GM19455 (cell line): ENCODE measurements at regions not wholly inside any gene's neighbourhood (a gene's known extent, or its start where the extent isn't known, plus 50 kb on each side); places are given as distances from the start of the nearest gene placed in this dataset.

Experiments
- ATAC-seq: cut with Tn5 transposase; IDR thresholded peaks from one replicate; pipeline ENCODE4 v1.9.1; 2021; ENCODE audit not compliant: unreplicated experiment

DNA sequence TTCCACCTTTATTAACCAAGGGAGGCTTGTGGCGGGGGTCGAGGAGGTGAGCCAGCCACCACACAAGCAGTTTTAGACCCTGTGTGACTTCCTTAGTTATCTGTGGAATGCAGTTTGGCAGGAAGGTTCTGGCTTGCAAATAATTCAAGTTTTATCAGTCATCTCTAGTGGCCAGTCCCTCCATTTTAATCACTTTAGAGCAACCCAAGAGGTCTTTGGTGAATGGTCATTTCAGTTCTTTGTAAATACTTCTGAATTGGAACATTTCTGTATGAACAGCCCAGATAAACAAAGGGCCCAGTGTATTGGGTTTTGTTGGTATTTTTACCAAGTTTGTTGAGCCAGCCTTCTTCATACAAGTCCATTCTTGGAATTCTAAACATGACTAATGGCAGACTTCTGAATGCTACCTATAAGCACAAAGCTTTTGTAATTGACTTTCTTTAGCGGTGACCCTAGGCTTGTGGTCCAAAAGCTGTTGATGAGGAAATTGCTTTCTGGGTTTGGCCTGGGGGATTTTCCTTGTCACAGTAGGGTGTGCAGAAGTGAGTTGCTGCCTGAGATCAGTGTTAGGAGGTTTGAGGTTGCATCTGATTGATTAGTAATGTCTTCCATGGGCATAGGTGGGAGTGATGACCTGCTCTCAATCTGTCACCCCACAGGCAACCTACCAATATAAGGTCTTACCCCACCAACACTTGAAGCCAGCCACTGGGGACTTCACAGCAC, 193.3 kb upstream of the TOPAZ1 start:
- no peak for ATAC-seq

DNA sequence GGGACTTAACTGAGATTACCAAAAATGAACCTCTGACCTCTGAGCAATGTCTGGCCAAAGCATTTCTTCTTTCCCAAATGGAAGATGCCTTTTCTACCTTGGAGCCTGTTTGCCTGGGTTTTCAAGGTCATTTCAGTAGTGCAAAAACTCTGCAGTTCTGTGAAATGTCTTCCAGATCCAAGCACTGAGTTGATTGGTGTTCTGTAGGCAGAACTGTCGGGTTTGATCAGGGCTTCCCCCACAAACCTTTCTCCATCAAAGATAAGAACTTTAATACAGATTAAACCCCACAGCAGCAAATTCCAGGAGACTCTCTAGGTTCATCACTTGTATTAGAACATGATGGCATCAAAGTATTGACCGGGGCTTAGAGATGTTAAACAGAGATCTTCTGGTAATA, 192.7 kb upstream of the TOPAZ1 start:
- ATAC-seq = no peak

- ATAC-seq = no peak
Measured at GRCh38 chr3:44050101-44050500, 191.6 kb upstream of the TOPAZ1 start.

- no peak for ATAC-seq
Measured at GRCh38 chr3:44050867-44051266, 190.8 kb upstream of the TOPAZ1 start.

DNA sequence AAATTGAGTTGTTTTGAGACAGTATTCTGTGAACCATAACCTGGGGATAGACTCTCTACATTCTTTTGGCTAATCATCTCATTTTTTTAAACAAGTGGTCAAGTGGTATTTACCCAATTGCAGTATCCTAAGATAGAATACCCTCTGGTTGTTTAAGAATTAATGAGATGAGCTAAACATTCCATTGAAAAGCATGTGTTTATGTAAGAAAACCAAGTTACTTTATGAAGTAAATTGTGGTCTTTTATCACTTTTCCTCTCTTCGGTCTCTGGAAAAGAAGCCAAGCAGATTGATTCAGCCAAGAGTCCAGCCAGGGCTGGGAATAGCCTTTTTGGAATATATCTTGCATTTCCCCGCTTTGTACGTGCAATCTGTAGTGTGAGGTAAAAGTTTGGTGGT, 185.7 kb upstream of the TOPAZ1 start:
- ATAC-seq = no peak

GRCh38 chr3:44056446-44057240, 185.0 kb upstream of the TOPAZ1 start:
- ATAC-seq = no peak

DNA sequence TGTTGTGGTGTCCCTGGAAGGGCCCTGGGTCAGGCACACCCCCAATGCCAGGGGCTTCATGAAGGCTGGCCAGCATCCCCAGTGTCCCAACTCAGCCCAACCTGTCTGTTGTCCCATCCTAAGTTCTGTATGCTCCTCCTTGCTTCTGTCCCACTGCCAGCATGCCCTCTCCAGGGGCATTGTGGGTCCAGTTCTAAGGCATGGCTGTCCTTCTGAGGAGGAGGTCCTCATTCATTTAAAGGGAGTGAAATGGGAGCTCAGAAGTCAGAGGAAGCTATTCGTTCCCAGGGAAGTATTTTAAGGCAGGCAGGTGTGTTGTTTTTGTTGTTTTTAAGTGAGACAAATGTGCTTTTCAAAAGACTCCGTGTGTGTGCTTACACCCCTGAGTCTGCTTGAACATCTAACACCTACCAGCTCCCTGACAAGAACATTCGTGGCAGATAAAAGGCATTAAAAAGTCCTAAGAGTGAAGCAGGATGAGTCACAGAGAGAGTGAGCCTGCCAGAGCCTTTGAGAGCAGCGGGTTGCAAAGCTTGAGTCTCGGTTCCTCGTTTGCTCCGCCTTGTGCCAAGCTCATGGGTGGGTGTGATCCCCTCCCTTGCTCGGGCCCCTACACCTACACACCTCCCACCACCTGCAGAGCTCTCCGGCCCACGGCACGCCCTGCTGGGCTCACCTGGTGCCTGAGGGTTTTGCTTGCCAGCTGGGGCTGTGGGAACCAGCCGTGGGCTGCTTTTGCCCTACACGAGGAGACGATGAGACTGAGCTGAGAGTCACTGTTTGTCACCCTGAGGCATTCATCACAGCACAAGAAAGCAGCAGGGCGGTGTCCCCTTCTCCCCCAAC, 183.4 kb upstream of the TOPAZ1 start:
- peak; percentile 84 for ATAC-seq

GRCh38 chr3:44058868-44059203, 182.8 kb upstream of the TOPAZ1 start:
- ATAC-seq = peak; percentile 26

DNA sequence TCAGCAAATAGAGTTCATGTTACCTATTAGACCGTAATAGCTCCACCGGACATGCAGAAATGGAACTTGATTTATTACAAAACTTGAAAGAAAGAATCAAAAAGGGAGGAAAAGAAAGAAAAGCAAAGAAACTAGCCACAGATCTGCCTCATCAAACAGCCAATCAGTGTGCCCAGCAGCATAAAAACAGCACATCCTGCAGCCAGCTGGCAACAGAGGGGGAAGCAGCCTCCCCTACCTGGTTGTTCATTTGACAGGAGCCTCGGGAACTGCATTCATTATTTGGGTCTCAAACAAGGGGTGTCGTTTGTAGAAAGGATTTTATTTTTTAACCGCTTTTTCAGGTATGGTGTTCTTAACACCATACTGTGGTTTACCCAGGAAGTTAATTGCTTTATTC, 181.5 kb upstream of the TOPAZ1 start:
- no peak for ATAC-seq

DNA sequence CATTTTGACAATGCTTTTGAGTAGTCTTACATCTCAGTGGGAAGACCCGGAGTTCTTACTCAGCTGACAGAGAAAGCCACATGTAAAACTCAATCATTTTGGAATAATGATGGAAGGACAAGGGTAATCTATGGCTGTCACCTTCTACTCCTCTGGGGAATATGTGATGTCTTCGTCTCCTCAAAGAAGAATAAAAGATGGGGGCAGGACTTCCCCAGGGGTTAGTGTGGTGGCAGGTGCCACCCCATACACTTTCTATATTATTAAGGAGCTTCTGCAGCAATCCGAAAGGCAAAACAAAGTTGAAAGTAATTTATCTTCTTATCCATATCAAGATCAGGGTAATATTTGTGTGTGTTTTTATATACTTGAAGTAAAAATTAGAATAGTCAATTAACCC, 180.4 kb upstream of the TOPAZ1 start:
- ATAC-seq = no peak

DNA sequence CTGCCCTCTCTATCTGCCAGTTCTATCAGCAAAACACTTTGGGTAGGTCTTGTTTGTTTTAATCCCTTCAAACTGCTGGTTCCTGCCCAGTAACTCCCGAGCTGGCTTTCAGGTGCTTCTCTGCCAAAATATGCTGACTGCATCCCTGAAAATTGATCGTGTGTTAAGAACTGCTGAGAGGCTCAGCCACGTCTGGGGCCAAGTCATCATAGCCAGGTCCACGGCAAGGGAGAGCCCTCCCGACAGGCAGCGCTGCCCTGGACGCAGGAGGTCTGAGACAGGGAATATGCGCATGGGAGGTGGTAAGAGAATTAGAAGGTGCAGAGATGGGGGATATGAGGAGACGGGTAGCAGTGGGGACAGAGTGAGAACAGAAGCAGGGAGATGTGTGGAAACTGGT, 179.7 kb upstream of the TOPAZ1 start:
- ATAC-seq = no peak

GRCh38 chr3:44065311-44066094, 176.2 kb upstream of the TOPAZ1 start:
- no peak for ATAC-seq

DNA sequence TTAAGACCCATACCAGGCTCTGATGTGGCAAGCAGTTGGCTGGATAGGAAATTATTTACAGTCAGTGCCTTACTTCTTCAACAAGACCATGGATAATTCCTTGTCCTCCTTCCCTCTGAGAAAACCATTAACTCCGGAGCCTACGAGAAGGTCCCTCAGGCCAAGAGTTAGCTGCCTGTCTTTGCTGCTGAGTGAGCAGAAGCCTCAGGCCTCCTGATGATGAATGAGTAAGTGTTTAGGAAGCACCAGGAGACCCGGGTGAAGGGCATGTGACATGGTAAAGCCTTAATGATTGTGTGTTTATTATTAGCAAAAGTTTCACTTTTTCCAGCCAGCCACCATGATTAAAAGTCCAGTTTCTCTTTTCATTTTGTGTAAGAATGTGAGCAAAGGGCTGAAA, 174.9 kb upstream of the TOPAZ1 start:
- ATAC-seq = no peak

- ATAC-seq = no peak
Measured at GRCh38 chr3:44067431-44067830, 174.3 kb upstream of the TOPAZ1 start.

DNA sequence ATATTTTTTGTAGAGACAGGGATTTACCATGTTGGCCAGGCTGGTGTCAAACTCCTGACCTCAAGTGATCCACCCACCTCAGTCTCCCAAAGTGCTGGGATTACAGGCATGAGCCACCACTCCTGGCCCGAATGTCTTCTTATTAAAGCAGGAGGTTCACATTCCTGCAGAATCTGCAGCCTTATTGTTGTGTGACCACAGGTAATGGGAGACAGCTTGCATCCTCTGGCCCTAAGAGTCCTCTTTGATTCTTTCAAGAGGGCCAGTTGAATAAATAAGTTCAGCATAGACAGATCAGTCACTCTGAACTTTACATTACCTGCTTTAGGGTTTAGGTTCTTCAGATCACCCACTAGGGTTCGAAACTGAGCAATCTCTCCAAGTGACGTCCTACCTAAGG, 172.9 kb upstream of the TOPAZ1 start:
- ATAC-seq = no peak

- ATAC-seq = no peak
Measured at GRCh38 chr3:44069276-44069675, 172.4 kb upstream of the TOPAZ1 start.

GRCh38 chr3:44070841-44071546, 170.7 kb upstream of the TOPAZ1 start:
- no peak for ATAC-seq

GRCh38 chr3:44072601-44073540, 168.8 kb upstream of the TOPAZ1 start:
- no peak for ATAC-seq

DNA sequence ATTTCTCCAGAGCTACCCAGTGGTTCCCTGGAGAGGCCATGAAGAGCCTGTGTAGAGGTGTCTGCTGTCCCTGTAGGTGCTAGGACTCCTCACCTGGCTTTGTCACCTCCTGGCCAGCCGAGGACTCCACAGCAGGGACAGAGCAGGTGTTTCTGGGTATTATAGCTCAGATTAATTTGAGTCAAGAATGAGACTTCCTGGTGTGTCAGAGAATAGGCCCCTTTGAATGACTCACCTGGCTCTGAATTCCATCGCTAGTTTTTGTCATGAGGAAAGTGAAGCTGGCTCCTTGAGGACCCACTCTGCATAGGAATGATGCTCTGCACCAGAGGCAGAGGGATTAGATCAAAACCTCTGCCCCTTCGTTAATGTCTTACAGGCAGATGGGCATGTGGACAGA, 167.5 kb upstream of the TOPAZ1 start:
- ATAC-seq = no peak
